ENCODE measurements at regions not wholly inside any gene's neighbourhood (a gene's known extent, or its start where the extent isn't known, plus 50 kb on each side); places are given as distances from the start of the nearest gene placed in this dataset.

GRCh38 chrX:53831662-53832635, 145.4 kb upstream of the HUWE1 start (continued):
- TF ChIP-seq CHD7 (IDR thresholded peaks at IDR 0.05; ENCODE audit: insufficient replicate concordance, low read length) (no peak), RAD21 (IDR thresholded peaks at IDR 0.05 in 1 of 2, conservative IDR thresholded peaks at IDR 0.05 in 1 of 2; ENCODE audit: low read depth in 2 of 2, low read length in 2 of 2) (peak; percentile 58 to 72)

Data from H1 (cell line).